Esophagus muscularis mucosa (tissue), 4 donors: ENCODE measurements at regions not wholly inside any gene's neighbourhood (a gene's known extent, or its start where the extent isn't known, plus 50 kb on each side); places are given as distances from the start of the nearest gene placed in this dataset.

Experiments
- DNase-seq: peaks from one replicate; pipeline ENCODE4 v3.0.0-alpha.2; 2017; ENCODE audit errors: extremely low spot score
- H3K27ac ChIP-seq, 4 donors: fragments of 200-600 bp; sonication (generic); replicated peaks in 1 of 4; 1 replicate in 3 of 4; 2 replicates in 1 of 4; pipeline ENCODE4 v1.5.1; 2016 to 2019; ENCODE audit warnings: mild to moderate bottlenecking in 1 of 4
- H3K27me3 ChIP-seq, 4 donors: fragments of 200-600 bp; sonication (generic); one replicate each; pipeline versions ENCODE4 v1.5.1 to v1.6.0; 2016 to 2019
- H3K36me3 ChIP-seq, 4 donors: fragments of 200-600 bp; sonication (generic); one replicate each; pipeline ENCODE4 v1.5.1; 2016 to 2019
- H3K4me1 ChIP-seq, 4 donors: fragments of 200-600 bp; sonication (generic); one replicate each; pipeline ENCODE4 v1.5.1; 2016 to 2019
- H3K4me3 ChIP-seq, 4 donors: fragments of 200-600 bp; sonication (generic); 1 replicate in 2 of 4; 2 replicates in 2 of 4; pipeline ENCODE4 v1.5.1; 2016 to 2019; ENCODE audit warnings: mild to moderate bottlenecking in 4 of 4, moderate library complexity in 1 of 4
- H3K9me3 ChIP-seq, 4 donors: fragments of 200-600 bp; sonication (generic); 1 replicate in 3 of 4; 2 replicates in 1 of 4; pipeline ENCODE4 v1.5.1; 2016 to 2019
- EP300 ChIP-seq: sonication (generic); formaldehyde crosslinking; IDR thresholded peaks from one replicate; pipeline ENCODE4 v1.6.1; 2017; ENCODE audit warnings: antibody characterized with exemption
- POLR2A ChIP-seq: fragments of 450-650 bp; IDR thresholded peaks from one replicate; pipeline ENCODE4 v1.6.1; 2017; ENCODE audit warnings: antibody characterized with exemption, moderate library complexity, mild to moderate bottlenecking, low read depth
- POLR2AphosphoS5 ChIP-seq, 2 donors: sonication (generic); formaldehyde crosslinking; IDR thresholded peaks; one replicate each; pipeline ENCODE4 v1.6.1; 2017; ENCODE audit warnings: antibody characterized with exemption in 2 of 2
- WGBS: methylation state at CpG from one replicate; pipeline ENCODE4 v1.1.5; 2018; 5-methylcytosine and 5-hydroxymethylcytosine counted together
- intact Hi-C: fragments of 100-400 bp; cut with DNase I; formaldehyde crosslinking; loops from one replicate; pipeline ENCODE4 v1.15.1; 2023
- TF ChIP-seq, protein P1 (sequence below), 3 experiments: fragments of 200-600 bp in 2 of 3; fragments of 450-650 bp in 1 of 3; sonication (generic) in 2 of 3; IDR thresholded peaks; one replicate each; pipeline ENCODE4 v1.5.1; 2017 to 2019; ENCODE audit warnings: antibody characterized with exemption in 3 of 3, mild to moderate bottlenecking in 2 of 3, moderate library complexity in 1 of 3

DNA sequence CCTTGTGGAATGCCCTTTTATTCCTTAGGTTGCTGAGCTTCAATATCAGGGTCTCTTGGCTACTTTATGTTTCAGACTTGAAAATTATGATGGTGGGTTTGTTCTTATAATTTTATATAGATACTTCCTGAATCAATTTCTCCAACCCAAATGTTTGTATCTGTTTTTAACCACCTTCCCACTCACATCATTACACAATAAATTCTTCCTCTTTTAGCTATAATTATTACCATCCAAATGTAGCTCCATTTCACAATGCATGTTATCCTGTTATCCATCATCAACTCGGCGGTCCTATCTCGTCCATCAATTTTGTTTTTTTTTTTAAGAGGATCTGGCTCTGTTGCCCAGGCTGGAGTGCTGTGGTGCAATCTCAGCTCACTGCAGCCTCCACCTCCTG, 357.6 kb upstream of the ZP4 start:
- no peak for DNase-seq
- Histone ChIP-seq H3K4me1 (no peaks in the 10 kb centered on the region), H3K9me3 (no peaks in the 10 kb centered on the region), H3K27ac (no peak overlapping the region), H3K27me3 (no peaks in the 10 kb centered on the region), H3K36me3 (no peaks in the 10 kb centered on the region), H3K4me3 (no peak overlapping the region)
- 63% methylated on average over 3 of the region's 3 CpGs for WGBS
- TF ChIP-seq EP300: no peak
- intact Hi-C loops: no loop called here

GRCh38 chr1:238242181-238242580, 351.5 kb upstream of the ZP4 start:
- Histone ChIP-seq H3K27ac (no peak overlapping the region), H3K4me1 (no peaks in the 10 kb centered on the region), H3K4me3 (no peak overlapping the region), H3K36me3 (no peaks in the 10 kb centered on the region), H3K27me3 (no peaks in the 10 kb centered on the region), H3K9me3 (no peaks in the 10 kb centered on the region)
- WGBS: 64% methylated on average over 1 of the region's 1 CpG
- TF ChIP-seq, protein P1, sequence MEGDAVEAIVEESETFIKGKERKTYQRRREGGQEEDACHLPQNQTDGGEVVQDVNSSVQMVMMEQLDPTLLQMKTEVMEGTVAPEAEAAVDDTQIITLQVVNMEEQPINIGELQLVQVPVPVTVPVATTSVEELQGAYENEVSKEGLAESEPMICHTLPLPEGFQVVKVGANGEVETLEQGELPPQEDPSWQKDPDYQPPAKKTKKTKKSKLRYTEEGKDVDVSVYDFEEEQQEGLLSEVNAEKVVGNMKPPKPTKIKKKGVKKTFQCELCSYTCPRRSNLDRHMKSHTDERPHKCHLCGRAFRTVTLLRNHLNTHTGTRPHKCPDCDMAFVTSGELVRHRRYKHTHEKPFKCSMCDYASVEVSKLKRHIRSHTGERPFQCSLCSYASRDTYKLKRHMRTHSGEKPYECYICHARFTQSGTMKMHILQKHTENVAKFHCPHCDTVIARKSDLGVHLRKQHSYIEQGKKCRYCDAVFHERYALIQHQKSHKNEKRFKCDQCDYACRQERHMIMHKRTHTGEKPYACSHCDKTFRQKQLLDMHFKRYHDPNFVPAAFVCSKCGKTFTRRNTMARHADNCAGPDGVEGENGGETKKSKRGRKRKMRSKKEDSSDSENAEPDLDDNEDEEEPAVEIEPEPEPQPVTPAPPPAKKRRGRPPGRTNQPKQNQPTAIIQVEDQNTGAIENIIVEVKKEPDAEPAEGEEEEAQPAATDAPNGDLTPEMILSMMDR (IDR thresholded peaks at IDR 0.05): no peak
- TF ChIP-seq POLR2AphosphoS5 (IDR thresholded peaks at IDR 0.05) (no peak), EP300 (no peak), POLR2A (no peak)
- intact Hi-C loops: no loop called here
- DNase-seq: no peak

GRCh38 chr1:238241607-238242006, 350.9 kb upstream of the ZP4 start:
- no peaks in the 10 kb centered on the region for H3K9me3 ChIP-seq
- H3K4me3 ChIP-seq: no peak overlapping the region
- no peak for DNase-seq
- 89% methylated on average over 3 of the region's 3 CpGs for WGBS
- no peaks in the 10 kb centered on the region for H3K36me3 ChIP-seq
- TF ChIP-seq POLR2AphosphoS5 (IDR thresholded peaks at IDR 0.05): no peak
- no peak overlapping the region for H3K27ac ChIP-seq
- intact Hi-C loops: no loop called here
- H3K27me3 ChIP-seq: no peaks in the 10 kb centered on the region
- H3K4me1 ChIP-seq: no peaks in the 10 kb centered on the region

DNA sequence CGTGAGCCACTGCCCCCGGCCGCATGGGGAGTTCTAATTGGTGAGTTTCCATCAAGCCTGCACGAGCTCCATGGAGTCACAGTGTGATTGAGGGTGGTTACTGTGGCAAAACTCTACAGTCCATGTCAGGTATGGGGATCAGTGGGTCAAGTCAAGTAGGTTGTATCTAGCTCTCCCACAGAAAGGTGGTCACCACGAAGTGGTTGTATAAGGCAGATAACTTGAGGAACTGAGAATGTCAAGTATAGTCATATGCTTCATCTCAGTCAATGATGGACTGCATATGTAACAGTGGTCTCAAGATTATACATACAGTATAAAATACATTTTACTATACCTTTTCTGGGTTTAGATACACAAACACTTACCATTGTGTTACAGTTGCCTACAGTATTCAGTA, 348.6 kb upstream of the ZP4 start:
- 87% methylated on average over 5 of the region's 5 CpGs for WGBS
- Histone ChIP-seq H3K9me3 (no peaks in the 10 kb centered on the region), H3K4me3 (no peak overlapping the region), H3K27ac (no peak overlapping the region), H3K4me1 (no peaks in the 10 kb centered on the region), H3K27me3 (no peaks in the 10 kb centered on the region), H3K36me3 (no peaks in the 10 kb centered on the region)
- DNase-seq: no peak
- no peak for TF ChIP-seq EP300
- no peak for TF ChIP-seq POLR2AphosphoS5 (IDR thresholded peaks at IDR 0.05)
- TF ChIP-seq, protein P1 (IDR thresholded peaks at IDR 0.05): no peak
- no peak for TF ChIP-seq POLR2A
- intact Hi-C loops: no loop called here

- no peak for TF ChIP-seq EP300
- TF ChIP-seq POLR2A: no peak
- TF ChIP-seq POLR2AphosphoS5 (IDR thresholded peaks at IDR 0.05): no peak
- TF ChIP-seq, protein P1 (IDR thresholded peaks at IDR 0.05): no peak
- DNase-seq: no peak
- Histone ChIP-seq H3K36me3 (no peaks in the 10 kb centered on the region), H3K4me1 (peaks cover 0 to 21% (median 17%) of the 10 kb centered on the region in 4 donors), H3K9me3 (no peaks in the 10 kb centered on the region), H3K27ac (no peak overlapping the region), H3K4me3 (no peak overlapping the region), H3K27me3 (no peaks in the 10 kb centered on the region)
- 55% methylated on average over 4 of the region's 4 CpGs for whole genome bisulfite sequencing
- intact Hi-C loops: no loop called here
Observed at GRCh38 chr1:238233966-238234365, 343.2 kb upstream of the ZP4 start.

GRCh38 chr1:238232084-238232710, 341.5 kb upstream of the ZP4 start:
- DNase-seq: no peak
- no peaks in the 10 kb centered on the region for H3K9me3 ChIP-seq
- intact Hi-C loops: no loop called here
- H3K27me3 ChIP-seq: no peaks in the 10 kb centered on the region
- H3K36me3 ChIP-seq: no peaks in the 10 kb centered on the region
- 30% methylated on average over 3 of the region's 3 CpGs for WGBS
- peaks cover 0 to 21% (median 17%) of the 10 kb centered on the region in 4 donors for H3K4me1 ChIP-seq
- H3K4me3 ChIP-seq: peak overlapping the region; percentile 0 to 21 (median 10)
- peak overlapping the region; percentile 22 to 53 (median 42) for H3K27ac ChIP-seq
- TF ChIP-seq EP300 (no peak), POLR2A (no peak), POLR2AphosphoS5 (IDR thresholded peaks at IDR 0.05) (no peak)
- TF ChIP-seq, protein P1 (IDR thresholded peaks at IDR 0.05): no peak
